ENCODE measurements at regions not wholly inside any gene's neighbourhood (a gene's known extent, or its start where the extent isn't known, plus 50 kb on each side); places are given as distances from the start of the nearest gene placed in this dataset.

- intact Hi-C loops (cut with DNase I): no loop called here
- Histone ChIP-seq H3K4me1 (no peaks in the 10 kb centered on the region), H3K27ac (no peak overlapping the region), H3K27me3 (no peaks in the 10 kb centered on the region), H3K4me3 (no peak overlapping the region), H3K9me3 (no peaks in the 10 kb centered on the region), H3K36me3 (no peaks in the 10 kb centered on the region)
- ATAC-seq (no peak), DNase-seq (no peak)
- no peak for TF ChIP-seq CTCF (IDR thresholded peaks at IDR 0.05)
Measured at GRCh38 chr18:33914399-33914798, 310.3 kb downstream of the NOL4 start.

GRCh38 chr18:33906046-33906445 is 318.7 kb downstream of the NOL4 start:
- H3K9me3 ChIP-seq: no peaks in the 10 kb centered on the region
- TF ChIP-seq CTCF (IDR thresholded peaks at IDR 0.05): no peak
- intact Hi-C loops (cut with DNase I): no loop called here

DNA sequence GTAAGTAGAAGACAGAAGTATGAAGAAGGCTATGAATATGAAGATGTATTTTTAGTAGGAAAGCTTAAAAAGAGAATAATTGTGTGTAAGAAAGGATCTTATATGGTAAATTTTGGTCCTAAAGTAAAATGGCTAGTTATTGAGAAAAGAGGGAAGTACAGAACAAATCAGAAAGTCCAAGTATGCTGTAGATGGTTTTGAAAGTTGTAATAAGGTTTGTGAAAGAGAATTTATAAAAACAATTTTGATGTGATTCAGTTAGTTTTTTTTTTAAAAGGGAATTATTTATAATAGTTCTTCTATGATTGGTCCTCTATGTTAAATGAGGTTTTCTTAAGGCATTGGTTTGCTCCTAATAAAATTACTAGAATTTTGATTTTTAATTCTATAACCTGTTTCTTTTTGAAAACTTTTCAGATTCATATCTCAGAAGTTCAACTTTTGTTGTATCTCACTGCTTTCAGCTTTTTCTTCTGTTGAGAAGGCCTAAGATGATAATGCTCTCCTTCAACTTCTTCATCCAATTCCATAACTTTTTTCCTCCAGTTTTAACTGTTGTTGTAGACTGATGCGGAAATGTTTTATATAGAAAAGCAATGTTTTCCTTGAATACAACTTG is 322.7 kb downstream of the NOL4 start:
- H3K4me3 ChIP-seq: no peak overlapping the region
- H3K9me3 ChIP-seq: no peaks in the 10 kb centered on the region
- no peak overlapping the region for H3K27ac ChIP-seq
- no peak for TF ChIP-seq CTCF (IDR thresholded peaks at IDR 0.05)
- H3K36me3 ChIP-seq: no peaks in the 10 kb centered on the region
- H3K27me3 ChIP-seq: no peaks in the 10 kb centered on the region
- ATAC-seq (no peak), DNase-seq (no peak)
- intact Hi-C loops (cut with DNase I): no loop called here
- no peaks in the 10 kb centered on the region for H3K4me1 ChIP-seq

More at GRCh38 chr18:33906046-33906445, 318.7 kb downstream of the NOL4 start:
- H3K4me3 ChIP-seq: no peak overlapping the region
- H3K27ac ChIP-seq: no peak overlapping the region
- H3K27me3 ChIP-seq: no peaks in the 10 kb centered on the region
- no peaks in the 10 kb centered on the region for H3K4me1 ChIP-seq
- H3K36me3 ChIP-seq: no peaks in the 10 kb centered on the region
- DNase-seq: no peak
- ATAC-seq: no peak

- Histone ChIP-seq H3K27me3 (no peaks in the 10 kb centered on the region), H3K4me1 (no peaks in the 10 kb centered on the region), H3K27ac (no peak overlapping the region), H3K9me3 (no peaks in the 10 kb centered on the region), H3K4me3 (no peak overlapping the region), H3K36me3 (no peaks in the 10 kb centered on the region)
- no peak for ATAC-seq
- DNase-seq: no peak
- TF ChIP-seq CTCF (IDR thresholded peaks at IDR 0.05): no peak
- intact Hi-C loops (cut with DNase I): no loop called here
Measured at GRCh38 chr18:33900638-33901037, 322.6 kb downstream of the ASXL3 start.

- no peak for ATAC-seq
- H3K4me1 ChIP-seq: no peaks in the 10 kb centered on the region
- no peak for TF ChIP-seq CTCF (IDR thresholded peaks at IDR 0.05)
- DNase-seq: no peak
- H3K27ac ChIP-seq: no peak overlapping the region
- no peaks in the 10 kb centered on the region for H3K27me3 ChIP-seq
- no peaks in the 10 kb centered on the region for H3K36me3 ChIP-seq
- H3K4me3 ChIP-seq: no peak overlapping the region
- no peaks in the 10 kb centered on the region for H3K9me3 ChIP-seq
- intact Hi-C loops (cut with DNase I): no loop called here
Measured at GRCh38 chr18:33898427-33898826, 320.4 kb downstream of the ASXL3 start.

DNA sequence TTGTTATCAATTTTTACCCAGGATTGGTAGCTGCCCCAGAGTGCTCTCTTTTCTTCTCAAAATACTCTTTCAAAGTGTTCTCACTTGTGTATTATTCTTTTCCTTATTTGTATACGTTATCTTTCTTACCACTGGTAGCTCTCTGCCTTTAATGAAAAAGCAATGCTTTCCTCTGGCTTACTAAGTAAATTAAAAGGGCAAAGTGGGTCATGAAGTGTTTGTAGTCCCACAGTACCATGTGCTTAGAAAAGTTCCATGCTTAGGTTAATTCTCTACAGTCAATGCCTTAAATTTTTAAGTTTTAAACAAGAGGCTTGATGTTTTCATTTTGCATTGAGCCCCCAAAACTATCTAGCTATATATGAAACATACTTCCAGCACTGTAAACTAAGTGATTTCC is 300.2 kb downstream of the ASXL3 start:
- no peak for TF ChIP-seq CTCF (IDR thresholded peaks at IDR 0.05)
- Histone ChIP-seq H3K27me3 (no peaks in the 10 kb centered on the region), H3K4me3 (no peak overlapping the region), H3K36me3 (no peaks in the 10 kb centered on the region), H3K27ac (no peak overlapping the region), H3K9me3 (no peaks in the 10 kb centered on the region), H3K4me1 (no peaks in the 10 kb centered on the region)
- intact Hi-C loops (cut with DNase I): no loop called here
- no peak for ATAC-seq
- no peak for DNase-seq
